ENCODE measurements at regions not wholly inside any gene's neighbourhood (a gene's known extent, or its start where the extent isn't known, plus 50 kb on each side); places are given as distances from the start of the nearest gene placed in this dataset.
"Not testable (repeated sequence)": the region's sequence is repeated elsewhere in the genome, so short reads cannot be mapped to it uniquely, and the experiment has no call there.

DNA sequence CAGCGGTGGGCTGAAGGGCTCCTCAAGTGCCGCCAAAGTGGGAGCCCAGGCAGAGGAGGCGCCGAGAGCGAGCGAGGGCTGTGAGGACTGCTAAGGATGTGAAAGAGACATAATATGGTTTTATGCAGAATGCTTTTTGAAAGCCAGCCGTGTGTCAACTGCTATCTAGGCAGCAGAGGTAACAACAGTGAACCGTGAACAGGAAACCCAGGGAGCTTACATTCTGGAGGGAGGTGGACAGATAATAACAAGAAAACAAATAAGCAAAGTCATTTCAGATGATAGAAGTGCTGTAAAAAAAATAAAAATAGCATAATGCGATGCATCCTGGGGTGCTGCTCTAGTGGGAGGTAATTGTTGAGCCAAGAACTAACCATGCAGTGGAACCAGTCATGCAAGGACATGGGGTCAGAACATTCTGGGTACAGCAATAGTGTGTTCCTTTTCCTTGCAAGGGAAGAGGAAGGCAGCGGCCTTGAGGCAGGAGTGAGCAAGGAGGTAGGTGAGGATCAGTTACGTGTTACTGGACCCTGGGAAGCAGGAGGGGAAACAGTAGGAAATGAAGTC lies 134.4 kb upstream of the TMEM170B start:
- no peak for DNase-seq

DNA sequence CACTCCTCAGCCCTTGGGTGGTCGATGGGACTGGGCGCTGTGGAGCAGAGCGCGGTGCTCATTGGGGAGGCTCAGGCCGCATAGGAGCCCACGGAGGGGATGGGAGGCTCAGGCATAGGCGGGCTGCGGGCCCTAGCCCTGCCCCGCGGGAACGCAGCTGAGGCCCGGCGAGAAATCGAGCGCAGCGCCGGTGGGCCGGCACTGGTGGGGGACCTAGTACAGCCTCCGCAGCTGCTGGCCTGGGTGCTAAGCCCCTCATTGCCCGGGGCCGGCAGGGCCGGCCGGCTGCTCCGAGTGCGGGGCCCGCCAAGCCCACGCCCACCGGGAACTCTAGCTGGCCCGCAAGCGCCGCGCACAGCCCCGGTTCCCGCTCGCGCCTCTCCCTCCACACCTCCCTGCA lies 135.0 kb upstream of the TMEM170B start:
- not testable (repeated sequence) for DNase-seq

DNA sequence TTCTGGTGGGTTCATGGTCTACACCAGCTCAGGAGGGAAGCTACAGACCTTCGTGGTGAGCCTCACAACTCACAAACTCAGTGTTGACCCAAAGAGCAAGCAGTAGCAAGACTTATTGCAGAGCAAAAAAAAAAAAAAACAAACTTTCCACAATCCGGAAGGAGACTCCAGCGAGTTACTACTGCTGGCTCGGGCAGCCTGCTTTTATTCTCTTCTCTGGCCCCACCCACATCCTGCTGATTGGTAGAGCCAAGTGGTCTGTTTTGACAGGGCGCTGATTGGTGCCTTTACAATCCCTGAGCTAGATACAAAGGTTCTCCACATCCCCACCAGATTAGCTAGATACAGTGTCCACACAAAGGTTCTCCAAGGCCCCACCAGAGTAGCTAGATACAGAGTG lies 135.6 kb upstream of the TMEM170B start:
- not testable (repeated sequence) for DNase-seq

DNA sequence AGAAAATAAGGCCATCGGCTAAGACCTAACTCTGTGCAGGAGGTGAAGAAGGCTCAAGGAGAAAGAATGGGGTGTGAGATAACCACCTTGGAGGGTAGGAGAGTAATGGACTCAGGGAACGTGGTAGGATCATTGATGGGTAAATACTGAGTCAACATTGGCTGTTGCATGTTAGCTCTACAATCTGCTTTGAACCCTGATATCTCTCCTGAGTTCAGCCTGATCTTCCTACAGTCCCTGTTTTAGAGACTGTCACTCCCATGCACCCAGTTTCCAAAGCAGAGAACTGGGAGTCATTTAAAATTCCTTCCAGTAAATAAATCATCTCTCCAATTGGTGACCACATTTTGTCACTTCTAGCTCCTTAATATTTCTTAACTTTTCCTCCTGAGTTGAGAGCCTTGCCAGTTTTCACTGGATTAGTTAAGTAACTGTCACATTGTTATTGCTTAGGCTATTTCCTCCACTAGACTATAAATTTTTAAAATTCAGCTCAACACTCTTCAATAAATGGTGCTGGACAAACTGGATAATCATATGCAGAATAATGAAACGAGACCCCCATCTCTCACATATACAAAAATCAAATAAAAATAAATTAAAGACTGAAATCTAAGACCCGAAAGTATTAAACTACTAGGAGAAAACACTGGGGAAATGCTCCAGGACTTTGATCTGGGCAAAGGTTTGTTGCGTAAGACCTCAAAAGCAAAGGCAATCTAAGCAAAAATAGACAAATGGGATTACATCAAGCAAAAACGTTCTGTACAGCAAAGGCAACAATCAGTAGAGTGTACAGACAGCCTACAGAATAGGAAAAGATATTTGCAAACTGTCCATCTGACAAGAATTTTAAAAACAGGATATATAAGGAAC lies 138.9 kb upstream of the TMEM170B start:
- DNase-seq: no peak

DNA sequence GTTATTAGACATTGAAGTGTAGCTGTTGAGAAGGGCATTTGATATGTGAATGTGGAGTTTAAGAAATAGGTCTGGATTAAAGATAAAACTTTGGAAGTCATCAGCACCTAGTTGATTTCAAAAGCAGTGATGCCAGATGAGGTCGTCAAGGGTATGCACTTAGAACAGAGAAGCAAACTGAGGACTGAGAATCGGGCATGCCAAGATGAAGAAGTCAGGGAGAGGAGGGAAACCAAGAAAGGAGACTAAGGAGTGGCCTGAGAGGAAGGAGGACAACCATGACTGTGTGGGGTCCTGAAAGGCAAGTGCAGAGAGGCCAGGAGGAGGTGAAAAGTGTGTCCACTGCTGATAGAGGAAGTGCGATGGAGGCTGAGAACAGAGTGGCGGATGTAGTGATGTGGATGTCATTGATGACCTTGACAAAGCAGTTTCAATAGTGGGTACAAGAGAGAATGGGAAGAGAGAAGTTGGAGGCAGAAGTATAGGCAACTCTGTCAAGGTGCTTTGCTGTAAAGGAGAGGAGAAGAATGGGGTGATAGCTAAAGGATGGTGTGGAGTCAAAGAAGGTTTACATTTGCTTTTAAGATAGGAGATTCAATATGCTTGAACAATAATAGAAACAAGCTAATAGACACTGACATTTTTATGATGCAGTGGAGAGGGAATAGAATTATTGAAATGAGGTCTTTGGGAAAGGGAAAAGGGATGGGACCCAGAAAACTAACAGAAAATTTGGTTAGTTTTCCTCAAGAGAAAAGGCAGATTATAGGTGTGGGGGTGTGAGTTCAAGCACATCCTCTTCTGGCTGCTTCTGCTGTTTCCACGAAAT lies 139.7 kb upstream of the TMEM170B start:
- DNase-seq: no peak

DNA sequence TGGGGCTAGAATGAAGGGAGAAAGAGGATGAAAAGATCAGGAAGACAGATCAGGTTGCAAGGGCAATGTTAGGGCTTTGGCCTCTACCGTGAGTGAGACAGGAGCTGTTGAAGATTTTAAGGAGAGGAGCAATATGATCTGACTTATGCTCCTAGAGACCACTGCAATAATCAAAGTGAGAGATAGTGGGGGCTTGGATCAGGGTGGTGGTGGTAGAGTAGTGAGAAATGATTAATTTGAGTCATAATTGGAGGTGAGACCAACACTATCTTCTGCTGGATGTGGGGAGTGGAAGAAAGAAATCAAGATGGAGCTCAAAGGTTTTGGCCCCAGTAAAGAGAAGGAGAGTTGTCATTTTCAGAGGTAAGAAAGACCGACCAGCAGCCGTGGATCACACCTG lies 140.7 kb upstream of the TMEM170B start:
- no peak for DNase-seq

DNA sequence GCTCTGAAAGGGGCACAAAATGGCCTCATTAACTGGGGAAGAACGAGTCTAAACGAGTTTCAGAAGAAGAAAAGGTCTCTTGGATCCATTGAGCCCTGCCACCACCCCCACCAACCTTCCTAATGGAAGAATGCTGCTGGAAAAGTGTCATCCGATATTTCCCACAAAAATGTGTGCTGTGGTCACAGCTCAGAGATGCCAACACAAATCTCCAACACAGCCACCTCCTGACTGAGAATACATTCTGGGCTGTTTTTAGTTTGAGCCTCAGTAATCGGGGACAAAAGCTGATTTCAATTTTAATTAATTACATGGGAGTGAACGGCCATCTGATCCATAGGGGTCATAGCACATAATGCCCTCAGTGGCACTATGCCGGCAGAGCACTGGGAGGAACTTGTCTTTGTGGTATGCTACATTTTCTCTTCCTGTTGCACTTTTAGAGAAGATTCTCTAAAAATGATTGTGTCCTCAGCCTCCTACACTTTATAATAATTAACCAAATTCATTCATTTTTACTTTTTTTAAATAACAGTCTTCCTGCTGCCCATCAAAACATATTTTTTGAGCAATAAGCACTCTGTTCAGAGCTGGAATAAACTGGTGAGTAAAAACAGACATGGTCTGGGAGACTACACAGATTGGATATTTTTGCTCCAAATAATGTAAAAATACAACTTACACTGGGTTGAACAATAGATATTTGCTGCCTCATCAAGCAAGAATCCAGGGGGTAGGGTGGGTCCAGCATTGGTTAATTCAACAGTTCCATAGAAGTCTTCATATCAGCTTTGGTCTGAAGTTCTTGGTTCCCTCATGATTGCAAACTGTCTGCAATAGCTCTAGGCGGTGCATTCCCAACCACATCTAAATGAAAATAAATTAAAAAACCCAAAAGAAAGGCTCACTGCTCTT lies 143.6 kb upstream of the TMEM170B start:
- DNase-seq: no peak

DNA sequence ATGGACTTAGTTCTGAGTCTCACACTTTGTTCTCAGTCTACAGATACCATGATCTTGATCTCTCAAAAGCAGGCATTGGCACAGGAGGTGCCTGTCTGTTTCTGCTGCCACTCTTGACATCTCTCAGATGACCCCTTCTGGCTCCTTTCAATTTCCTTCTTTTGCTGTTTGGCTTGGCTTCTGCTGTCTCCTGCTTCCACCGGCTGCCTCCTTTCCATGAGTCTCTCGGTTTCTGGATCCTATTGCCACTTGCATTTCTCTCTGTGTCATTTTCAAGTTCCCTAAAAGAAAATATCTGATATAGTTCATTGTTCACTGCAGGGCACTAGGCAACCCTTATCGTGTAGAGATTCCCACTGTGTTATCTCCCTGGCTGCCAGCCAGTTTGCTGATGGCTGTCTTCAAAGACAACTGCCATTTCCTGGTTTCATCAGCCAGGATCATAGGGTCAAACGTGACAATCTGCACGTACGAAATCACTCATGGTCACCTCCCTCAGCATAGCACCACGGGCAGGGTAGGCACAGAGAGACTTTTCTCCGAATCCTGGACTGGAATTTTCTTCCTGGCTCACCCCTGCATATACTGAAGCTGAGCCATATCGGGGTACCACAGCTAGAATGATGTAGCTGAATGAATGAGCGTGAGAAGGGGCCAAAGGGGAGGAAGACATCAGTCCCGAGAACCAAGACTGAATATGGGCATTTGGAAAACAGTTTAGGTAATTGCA lies 144.6 kb upstream of the TMEM170B start:
- peak; percentile 72 for DNase-seq

DNA sequence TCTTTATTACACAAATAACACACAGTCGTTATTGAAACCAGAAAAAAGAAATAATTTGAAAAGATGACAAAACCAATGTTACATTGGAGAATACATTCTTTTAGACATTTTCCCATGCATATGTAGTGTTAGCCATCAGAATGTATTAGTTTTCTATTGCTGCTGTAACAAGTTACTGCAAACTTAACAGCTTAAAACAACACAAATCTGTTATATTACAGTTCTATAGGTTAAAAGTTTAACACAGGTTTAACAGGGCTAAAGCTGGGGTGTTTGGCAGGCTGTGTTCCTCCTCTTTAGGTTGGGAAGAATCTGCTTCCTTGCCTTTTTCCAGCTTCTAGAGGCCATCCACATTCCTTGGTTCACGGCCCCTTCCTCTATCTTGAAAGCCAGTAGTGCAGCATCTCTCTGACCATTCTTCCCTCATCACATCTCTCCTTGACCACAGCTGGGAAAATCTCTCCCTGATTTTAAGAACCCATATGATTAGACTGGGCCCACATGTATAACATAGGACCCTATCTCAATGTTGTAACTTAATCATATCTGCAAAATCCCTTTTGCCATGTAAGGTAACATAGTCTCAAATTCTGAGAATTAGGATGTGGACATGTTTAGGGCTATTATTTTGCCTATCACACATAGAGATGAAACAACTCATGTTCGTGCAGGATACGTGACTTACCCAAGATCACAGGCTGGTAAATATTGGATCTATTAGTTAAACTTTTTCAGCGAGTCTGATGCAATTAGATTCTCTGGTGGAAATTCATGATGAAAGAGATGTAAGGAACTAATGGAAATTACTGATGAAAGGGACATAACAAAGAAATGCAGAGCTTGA lies 145.4 kb upstream of the TMEM170B start:
- DNase-seq: no peak

DNA sequence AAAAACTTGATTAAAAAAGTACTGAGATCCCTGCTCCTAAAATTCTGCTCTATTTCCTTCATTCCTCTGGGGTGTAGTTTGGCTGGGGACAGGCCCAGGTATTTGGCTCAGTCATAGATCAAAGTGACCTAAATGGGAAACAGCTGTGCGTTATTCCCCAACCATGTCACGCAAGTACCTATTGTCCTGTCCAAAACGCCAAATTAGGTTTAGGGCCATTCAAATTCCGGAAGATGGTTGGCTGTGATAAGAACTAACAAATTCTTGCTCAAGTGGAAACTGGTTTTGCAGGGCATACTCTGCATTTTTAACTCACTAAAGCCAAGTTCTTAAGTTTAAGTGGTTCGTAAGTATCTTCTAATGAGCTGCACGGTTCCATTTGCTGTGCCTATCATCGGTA lies 147.6 kb upstream of the TMEM170B start:
- no peak for DNase-seq

DNA sequence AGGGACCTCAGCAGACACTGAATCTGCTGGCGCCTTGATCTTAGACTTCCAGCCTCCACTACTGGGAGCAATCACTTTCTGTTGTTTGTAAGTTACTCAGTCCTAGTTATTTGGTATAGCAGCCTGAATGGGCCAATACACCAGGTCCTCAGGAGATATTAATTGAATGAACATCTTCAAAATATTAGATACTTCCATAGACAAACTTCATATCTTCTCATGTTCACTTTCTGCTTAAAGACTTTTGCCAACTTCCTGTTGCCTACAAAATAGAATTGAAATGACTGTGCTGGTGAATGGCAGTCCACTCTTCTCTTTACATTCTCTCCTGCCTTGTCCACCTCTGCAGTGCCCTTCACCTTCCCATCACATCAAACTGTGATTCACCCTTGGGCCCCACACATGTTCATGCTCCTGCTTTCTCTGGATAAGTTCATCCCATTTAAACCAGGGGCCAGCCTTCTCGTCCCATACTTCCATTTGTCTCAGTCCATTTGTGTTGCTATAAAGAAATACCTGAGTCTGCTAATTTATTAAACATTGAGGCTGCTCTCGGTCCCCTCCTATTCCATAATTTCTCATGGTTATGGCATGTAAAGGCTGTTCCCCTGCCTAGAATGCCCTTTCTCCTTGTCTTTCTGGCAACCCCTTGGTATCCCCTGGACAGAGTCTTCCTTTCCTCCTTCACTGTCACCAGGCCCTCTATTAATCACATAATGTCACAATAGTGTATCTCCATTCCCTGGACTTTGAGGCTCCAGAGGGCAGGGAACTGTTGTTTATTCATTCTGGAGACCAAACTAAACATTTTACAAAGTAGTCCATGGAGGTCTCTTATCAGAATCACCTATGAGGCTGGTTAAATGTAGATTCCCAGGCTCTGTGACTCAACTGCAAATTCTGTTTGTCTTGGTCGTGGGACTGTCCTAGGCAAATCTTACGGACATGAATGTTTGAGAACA lies 148.3 kb upstream of the TMEM170B start:
- no peak for DNase-seq

DNA sequence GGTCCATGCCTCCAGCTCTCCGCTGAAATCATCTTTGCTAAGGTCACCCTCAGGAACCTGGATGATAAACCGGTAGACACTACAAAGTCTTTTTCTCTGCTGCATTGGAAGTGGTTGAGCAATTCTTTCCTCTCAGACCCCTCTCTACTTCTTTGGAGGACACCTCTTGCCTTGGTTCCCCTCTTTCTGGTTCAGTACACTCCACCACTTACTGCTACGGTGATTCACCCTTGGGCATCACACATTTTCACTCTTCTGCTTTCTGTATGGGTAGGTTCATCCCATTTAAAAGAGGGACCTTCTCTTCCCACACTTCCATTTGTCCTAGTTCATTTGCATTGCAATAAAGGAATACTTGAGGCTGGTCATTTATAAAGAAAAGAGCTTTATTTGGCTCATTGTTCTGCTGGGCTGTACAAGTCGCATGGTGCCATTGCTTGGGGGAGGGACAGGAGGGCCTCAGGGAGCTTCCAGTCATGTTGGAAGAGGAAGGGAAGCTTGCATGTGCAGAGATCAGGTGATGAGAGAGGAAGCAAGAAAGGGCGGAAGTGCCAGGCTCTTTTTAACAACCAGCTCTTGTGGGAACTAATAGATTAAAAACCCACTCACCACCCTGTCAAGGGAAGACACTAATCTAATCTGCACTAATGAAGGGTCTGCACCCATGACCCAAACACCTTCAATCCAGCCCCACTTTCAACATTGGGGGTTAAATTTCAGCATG lies 149.7 kb upstream of the TMEM170B start:
- no peak for DNase-seq

DNA sequence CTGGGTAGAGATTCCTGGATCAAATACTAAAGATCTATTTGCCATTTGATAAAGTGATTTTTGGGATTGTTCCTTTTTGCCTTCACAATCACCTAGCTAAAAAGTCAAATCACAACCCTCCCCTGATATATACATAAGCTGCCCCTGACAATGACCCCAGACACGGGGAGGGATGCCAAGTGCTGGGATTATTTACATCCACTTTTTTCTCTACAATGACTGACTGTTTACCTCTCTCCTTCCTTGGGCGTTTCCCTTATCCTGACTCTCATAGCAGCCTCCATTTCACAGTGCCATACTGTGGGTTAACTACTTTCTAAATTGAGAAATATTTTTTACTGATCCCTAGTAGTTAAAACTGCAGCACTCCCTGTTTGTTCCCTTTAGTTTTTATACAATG lies 150.8 kb upstream of the TMEM170B start:
- DNase-seq: no peak

DNA sequence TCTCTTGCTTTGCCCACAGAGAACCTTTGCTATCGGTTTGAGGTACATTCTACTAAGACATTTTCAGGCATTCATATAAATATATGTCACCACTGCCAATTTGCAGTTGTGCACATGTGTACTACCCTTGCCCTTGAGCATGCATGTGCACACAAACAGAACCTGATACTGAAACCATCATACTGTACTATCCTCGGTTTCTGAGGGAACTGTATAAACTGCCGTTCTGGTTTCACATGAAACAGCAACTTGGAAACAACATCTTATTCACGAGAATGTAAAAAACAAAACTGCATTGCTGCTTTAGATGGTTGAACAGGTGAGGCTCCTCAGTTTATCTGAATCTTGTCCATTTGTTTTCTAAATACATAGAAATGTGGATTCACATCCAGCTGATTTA lies 151.2 kb upstream of the TMEM170B start:
- peak; percentile 68 for DNase-seq

DNA sequence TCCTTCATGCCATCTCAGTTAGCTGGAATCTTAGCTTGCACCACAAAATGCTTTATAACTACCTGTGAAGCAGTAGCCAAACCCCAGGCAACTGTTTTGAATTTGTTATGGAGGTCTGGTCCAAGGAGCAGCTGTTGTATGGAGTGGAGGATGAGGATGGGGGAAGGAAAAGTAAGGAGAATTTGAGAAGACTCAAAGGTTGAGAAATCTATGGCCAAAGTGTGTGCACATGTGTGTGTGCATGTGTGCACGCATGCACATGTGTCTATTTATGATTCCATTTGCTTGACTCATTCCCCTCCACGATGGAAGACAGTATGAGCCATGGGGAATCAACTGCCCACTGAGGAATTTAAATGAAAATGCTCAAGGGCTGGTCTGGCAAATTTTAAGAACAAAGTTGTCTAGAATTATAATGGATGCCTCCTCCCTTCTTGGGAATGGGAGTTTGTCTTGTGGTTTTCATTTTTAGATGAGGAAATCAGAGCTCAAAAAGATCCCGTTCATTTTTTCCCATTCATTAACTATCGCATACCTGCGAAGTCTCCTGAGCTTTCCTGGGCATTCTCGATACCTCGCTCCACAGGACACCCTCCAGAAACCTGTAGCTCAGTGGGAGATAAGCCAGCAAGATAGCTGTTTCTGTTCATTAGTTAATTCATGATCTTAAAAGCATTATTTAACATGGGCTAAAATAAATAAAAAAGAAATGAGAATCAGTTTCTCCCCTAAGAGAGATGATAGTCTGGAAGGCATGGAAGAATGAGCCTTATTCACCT lies 152.3 kb upstream of the NEDD9 start:
- no peak for DNase-seq

DNA sequence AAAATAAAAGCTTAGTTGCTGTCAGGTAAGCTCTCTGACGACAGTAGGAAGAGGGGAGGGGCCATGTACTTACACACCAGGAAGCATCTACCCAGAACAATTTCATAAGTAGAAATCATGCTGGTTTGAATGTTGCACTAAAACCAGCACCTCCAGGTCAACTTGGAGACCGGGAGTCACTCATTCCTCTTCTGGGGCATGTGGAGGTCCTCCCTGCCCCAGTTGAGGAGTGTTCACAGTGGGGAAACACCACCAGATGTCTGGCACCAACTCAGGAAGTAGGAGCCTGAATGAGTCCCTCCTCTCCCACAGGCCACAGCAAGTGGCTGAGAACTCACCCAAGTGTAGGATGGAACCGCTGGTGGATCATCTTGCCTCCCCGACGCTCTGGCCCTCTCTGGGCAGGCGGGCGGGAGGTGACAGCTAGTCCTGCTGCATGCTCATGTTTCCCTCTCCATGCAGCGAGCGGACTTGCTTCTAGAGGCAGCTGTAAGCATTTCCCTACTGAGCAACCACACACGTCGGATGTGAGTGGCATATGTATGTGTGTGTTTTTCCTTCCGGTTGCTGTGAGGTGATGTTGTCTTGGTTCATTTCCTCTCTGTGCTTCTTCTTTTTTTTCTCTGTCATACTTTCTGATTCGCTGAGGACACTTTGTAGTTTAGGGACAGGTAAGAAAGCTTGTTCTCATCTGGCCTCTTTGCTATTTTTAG lies 149.5 kb upstream of the NEDD9 start:
- DNase-seq: peak; percentile 73

DNA sequence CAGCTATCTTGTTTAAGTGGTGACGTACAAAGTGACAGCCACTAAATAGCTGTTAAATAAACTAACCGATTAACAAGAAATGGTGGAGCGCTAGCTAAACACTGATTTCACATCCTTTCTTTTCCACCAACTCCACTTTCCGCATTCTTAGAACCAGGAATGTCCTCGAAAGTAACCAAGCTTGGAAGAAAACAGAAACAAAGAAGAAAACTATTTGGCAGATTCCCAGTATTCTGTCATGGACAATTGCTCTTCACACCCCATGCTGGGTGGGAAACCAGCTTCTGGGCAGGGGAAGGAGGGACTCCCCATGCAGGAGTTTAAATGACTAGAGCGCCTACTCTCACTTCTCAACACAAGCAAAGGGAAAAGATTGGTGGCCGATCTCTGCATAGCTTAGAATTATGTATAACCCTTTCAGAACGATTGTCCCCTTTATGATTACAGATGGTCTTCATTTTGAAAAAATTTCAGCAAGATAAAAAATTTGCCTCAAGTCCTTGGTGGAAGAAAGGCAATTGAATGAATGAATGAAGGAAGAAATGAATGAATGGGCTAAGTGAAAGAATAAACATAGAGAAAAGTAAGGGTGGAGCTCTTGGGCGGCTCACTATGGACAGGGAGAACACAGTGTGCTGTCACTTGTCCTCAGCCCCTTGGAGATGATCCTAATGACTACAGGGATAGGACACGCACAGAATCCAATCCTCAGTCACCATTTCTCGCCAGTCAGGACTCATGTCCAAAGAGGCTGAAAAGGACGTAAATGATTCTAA lies 148.7 kb upstream of the NEDD9 start:
- no peak for DNase-seq

Measured in suppressor macrophage treated with lipopolysaccharide for 4 hours (primary cell).